ENCODE measurements at regions not wholly inside any gene's neighbourhood (a gene's known extent, or its start where the extent isn't known, plus 50 kb on each side); places are given as distances from the start of the nearest gene placed in this dataset.
"Not testable (repeated sequence)": the region's sequence is repeated elsewhere in the genome, so short reads cannot be mapped to it uniquely, and the experiment has no call there.

- no peak for DNase-seq
Measured at GRCh38 chr7:20839196-20839735, 52.6 kb upstream of the SP8 start.

GRCh38 chr7:20839987-20840386, 53.3 kb upstream of the SP8 start:
- no peak for DNase-seq

GRCh38 chr7:20846791-20847190, 60.1 kb upstream of the SP8 start:
- no peak for DNase-seq

- no peak for DNase-seq
Measured at GRCh38 chr7:20858951-20859350, 72.3 kb upstream of the SP8 start.

GRCh38 chr7:20861468-20861867, 74.8 kb upstream of the SP8 start:
- no peak for DNase-seq

GRCh38 chr7:20862554-20862953, 75.9 kb upstream of the SP8 start:
- no peak for DNase-seq

- no peak for DNase-seq
Measured at GRCh38 chr7:20864221-20864620, 77.5 kb upstream of the SP8 start.

- DNase-seq, result no peak
Measured at GRCh38 chr7:20865684-20866083, 79.0 kb upstream of the SP8 start.

- no peak for DNase-seq
Measured at GRCh38 chr7:20870977-20871376, 84.3 kb upstream of the SP8 start.

GRCh38 chr7:20892776-20893175, 106.1 kb upstream of the SP8 start:
- no peak for DNase-seq

- DNase-seq, result no peak
Measured at GRCh38 chr7:20894806-20895205, 108.1 kb upstream of the SP8 start.

- DNase-seq, result no peak
Measured at GRCh38 chr7:20895563-20895962, 108.9 kb upstream of the SP8 start.

- DNase-seq, result no peak
Measured at GRCh38 chr7:20896996-20897395, 110.3 kb upstream of the SP8 start.

- DNase-seq, result no peak
Measured at GRCh38 chr7:20906801-20907453, 120.2 kb upstream of the SP8 start.

GRCh38 chr7:20911081-20911480, 124.4 kb upstream of the SP8 start:
- no peak for DNase-seq

- DNase-seq, result no peak
Measured at GRCh38 chr7:20913853-20914252, 127.2 kb upstream of the SP8 start.

- DNase-seq, result no peak
Measured at GRCh38 chr7:20916311-20916710, 129.6 kb upstream of the SP8 start.

GRCh38 chr7:20917603-20918002, 130.9 kb upstream of the SP8 start:
- DNase-seq, result no peak

- DNase-seq, result no peak
Measured at GRCh38 chr7:20918156-20918555, 131.5 kb upstream of the SP8 start.

- not testable (repeated sequence) for DNase-seq
Measured at GRCh38 chr7:20927178-20927577, 140.5 kb upstream of the SP8 start.

GRCh38 chr7:20927976-20928375, 141.3 kb upstream of the SP8 start:
- no peak for DNase-seq

- DNase-seq, result no peak
Measured at GRCh38 chr7:20929199-20929598, 142.5 kb upstream of the SP8 start.

GRCh38 chr7:20931739-20932138, 145.1 kb upstream of the SP8 start:
- no peak for DNase-seq

GRCh38 chr7:20932785-20933527, 146.3 kb upstream of the SP8 start:
- no peak for DNase-seq

GRCh38 chr7:20945451-20945850, 158.8 kb upstream of the SP8 start:
- DNase-seq, result no peak

Measured in activated CD8-positive, alpha-beta memory T cell treated with anti-CD3 and anti-CD28 coated beads, Interleukin-2, amount 50 U/mL, for 48 hours (primary cell).